Nephron (organoid): ENCODE measurements at regions not wholly inside any gene's neighbourhood (a gene's known extent, or its start where the extent isn't known, plus 50 kb on each side); places are given as distances from the start of the nearest gene placed in this dataset.
A peak's percentile ranks its signal among the peaks of the same experiment; 100 is the strongest.

ENCODE experiments used
- H3K27ac Mint-ChIP-seq, 3 experiments: 2 replicates each; pipeline ENCODE4 v1.8.0; 2020; ENCODE audit warnings: mixed read lengths in 3 of 3, mild to moderate bottlenecking in 2 of 3, moderate library complexity in 1 of 3
- H3K27me3 Mint-ChIP-seq: 2 replicates; pipeline ENCODE4 v1.8.0; 2021; ENCODE audit warnings: low read depth, mild to moderate bottlenecking, moderate library complexity, mixed read lengths
- H3K36me3 Mint-ChIP-seq: 2 replicates; pipeline ENCODE4 v1.8.0; 2020; ENCODE audit warnings: low read depth, mixed read lengths
- H3K4me1 Mint-ChIP-seq: 2 replicates; pipeline ENCODE4 v1.8.0; 2020; ENCODE audit warnings: mixed read lengths
- H3K4me3 Mint-ChIP-seq, 3 experiments: 2 replicates each; pipeline ENCODE4 v1.8.0; 2020; ENCODE audit warnings: mild to moderate bottlenecking in 3 of 3, mixed read lengths in 3 of 3, moderate library complexity in 2 of 3
- H3K9me3 Mint-ChIP-seq: 2 replicates; pipeline ENCODE4 v1.8.0; 2020; ENCODE audit warnings: mixed read lengths
- TF ChIP-seq, protein P1 (sequence below), 3 experiments: fragments of 200-600 bp; sonication (generic); IDR thresholded peaks; one replicate each; pipeline ENCODE4 v1.5.0; 2021; ENCODE audit warnings: antibody characterized with exemption in 3 of 3; ENCODE audit not compliant: unreplicated experiment in 3 of 3

DNA sequence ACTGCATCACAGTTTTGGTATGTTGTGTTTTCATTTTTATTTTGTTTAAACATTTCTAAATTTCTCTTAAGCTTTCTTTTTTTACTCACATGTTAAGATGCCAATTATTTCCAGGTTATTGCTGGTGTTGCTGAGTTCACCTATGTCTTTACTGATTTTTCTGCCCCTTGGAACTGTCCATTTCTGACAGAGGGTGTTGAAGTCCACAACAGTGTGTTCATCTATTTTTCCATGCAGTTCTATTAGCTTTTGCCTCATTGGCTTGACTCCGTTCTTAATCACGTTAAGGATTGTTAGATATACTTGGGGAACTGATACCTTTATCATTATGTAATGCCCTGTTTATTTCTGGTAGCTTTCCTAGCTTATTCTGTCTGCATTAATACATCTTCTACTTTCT is 158.0 kb upstream of the TCERG1L start:
- TF ChIP-seq, protein P1, sequence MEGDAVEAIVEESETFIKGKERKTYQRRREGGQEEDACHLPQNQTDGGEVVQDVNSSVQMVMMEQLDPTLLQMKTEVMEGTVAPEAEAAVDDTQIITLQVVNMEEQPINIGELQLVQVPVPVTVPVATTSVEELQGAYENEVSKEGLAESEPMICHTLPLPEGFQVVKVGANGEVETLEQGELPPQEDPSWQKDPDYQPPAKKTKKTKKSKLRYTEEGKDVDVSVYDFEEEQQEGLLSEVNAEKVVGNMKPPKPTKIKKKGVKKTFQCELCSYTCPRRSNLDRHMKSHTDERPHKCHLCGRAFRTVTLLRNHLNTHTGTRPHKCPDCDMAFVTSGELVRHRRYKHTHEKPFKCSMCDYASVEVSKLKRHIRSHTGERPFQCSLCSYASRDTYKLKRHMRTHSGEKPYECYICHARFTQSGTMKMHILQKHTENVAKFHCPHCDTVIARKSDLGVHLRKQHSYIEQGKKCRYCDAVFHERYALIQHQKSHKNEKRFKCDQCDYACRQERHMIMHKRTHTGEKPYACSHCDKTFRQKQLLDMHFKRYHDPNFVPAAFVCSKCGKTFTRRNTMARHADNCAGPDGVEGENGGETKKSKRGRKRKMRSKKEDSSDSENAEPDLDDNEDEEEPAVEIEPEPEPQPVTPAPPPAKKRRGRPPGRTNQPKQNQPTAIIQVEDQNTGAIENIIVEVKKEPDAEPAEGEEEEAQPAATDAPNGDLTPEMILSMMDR (IDR thresholded peaks at IDR 0.05; ENCODE audit: unreplicated experiment in 3 of 3) = no peak
- peaks cover 18% of the 10 kb centered on the region for H3K27me3 Mint-ChIP-seq
- no peaks in the 10 kb centered on the region for H3K4me1 Mint-ChIP-seq

DNA sequence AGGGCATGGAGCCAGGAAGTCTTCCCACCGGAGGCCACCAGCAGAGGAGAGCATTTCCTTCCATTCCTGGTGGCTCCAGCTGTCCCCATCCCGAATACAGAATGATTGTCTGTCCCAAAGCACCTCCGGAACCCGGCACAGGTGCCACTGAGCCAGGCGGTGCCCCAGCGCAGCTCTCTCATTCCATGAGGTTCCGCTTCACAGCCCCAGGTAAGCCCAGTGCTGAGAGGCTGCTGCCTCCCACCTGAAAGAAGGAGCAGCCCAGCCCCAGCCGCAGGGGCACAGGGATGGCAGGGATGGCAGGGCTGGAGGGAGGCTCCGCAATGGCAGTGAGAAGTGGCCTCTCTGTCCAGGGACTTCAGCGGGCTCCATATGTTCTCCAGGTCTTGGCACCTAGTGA is 162.1 kb upstream of the TCERG1L start:
- Mint-ChIP-seq H3K36me3 (no peaks in the 10 kb centered on the region), H3K4me1 (peaks cover 4% of the 10 kb centered on the region)

More for the DNA sequence above, 158.0 kb upstream of the TCERG1L start:
- no peaks in the 10 kb centered on the region for H3K9me3 Mint-ChIP-seq
- no peak overlapping the region for H3K4me3 Mint-ChIP-seq
- H3K27ac Mint-ChIP-seq = no peak overlapping the region
- no peaks in the 10 kb centered on the region for H3K36me3 Mint-ChIP-seq

DNA sequence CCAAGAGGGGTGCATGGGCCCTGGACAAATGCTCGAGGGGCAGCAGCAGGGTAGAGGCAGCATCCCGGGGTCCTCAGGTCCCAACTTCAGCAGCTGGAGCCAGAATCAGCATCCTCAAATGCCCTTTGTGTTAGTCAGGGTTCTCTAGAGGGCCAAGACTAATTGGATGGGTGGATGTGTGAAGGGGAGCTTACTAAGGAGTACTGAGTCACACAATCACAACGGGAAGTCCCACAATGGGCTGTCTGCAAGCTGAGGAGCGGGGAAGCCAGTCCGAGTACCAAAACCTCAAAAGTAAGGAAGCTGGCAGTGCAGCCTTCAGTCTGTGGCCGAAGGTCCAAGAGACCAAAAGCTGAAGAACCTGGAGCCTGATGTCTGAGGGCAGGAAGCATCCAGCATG is 162.9 kb upstream of the TCERG1L start:
- no peak overlapping the region for H3K4me3 Mint-ChIP-seq
- no peak overlapping the region for H3K27ac Mint-ChIP-seq
- TF ChIP-seq, protein P1 (IDR thresholded peaks at IDR 0.05; ENCODE audit: unreplicated experiment in 3 of 3) = no peak
- peaks cover 16% of the 10 kb centered on the region for H3K27me3 Mint-ChIP-seq
- H3K4me1 Mint-ChIP-seq = peaks cover 4% of the 10 kb centered on the region
- no peaks in the 10 kb centered on the region for H3K36me3 Mint-ChIP-seq
- H3K9me3 Mint-ChIP-seq = no peaks in the 10 kb centered on the region

More for the DNA sequence above, 162.1 kb upstream of the TCERG1L start:
- TF ChIP-seq, protein P1 (IDR thresholded peaks at IDR 0.05; ENCODE audit: unreplicated experiment in 3 of 3) = no peak
- peaks cover 16% of the 10 kb centered on the region for H3K27me3 Mint-ChIP-seq
- no peak overlapping the region for H3K4me3 Mint-ChIP-seq
- H3K9me3 Mint-ChIP-seq = no peaks in the 10 kb centered on the region
- no peak overlapping the region for H3K27ac Mint-ChIP-seq

DNA sequence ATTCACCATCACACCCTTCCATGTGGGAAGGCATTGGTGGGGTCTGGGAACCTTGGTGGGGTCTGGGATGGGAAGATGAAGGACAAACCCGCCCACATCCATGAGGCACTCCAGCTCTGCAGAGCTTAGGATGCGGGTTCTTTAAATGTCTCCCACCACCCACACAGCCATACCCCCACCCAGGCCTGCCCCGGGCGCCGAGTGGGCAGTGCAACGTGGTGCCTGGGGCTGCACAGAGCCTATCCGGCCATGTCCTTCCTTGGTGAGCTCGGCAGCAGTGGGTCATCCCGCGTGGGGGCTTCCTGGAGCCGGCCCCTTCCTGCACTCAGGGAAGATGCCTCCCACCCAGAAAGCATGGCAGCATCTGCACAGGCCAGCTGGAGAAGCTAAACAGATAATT is 163.5 kb upstream of the TCERG1L start:
- Mint-ChIP-seq H3K4me3 (no peak overlapping the region), H3K27me3 (peaks cover 16% of the 10 kb centered on the region), H3K9me3 (no peaks in the 10 kb centered on the region), H3K4me1 (peaks cover 4% of the 10 kb centered on the region), H3K27ac (no peak overlapping the region), H3K36me3 (no peaks in the 10 kb centered on the region)
- TF ChIP-seq, protein P1 (IDR thresholded peaks at IDR 0.05; ENCODE audit: unreplicated experiment in 3 of 3) = no peak

DNA sequence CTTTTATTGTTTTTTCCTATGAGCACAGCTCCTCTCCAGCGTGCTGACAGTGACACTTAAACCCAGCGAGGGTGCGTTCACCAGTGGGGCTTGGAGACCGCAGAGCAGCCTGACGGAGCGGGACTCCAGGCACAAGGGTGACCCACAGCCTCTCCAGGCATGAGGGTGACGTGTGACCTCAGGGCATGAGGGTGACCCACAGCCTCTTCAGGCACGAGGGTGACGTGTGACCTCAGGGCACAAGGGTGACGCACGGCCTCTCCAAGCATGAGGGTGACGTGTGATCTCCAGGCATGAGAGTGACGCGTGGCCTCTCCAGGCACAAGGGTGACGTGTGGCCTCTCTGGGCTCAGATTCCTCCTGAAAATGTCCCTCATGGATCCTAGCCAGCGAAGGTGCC is 164.3 kb upstream of the TCERG1L start:
- TF ChIP-seq, protein P1 (IDR thresholded peaks at IDR 0.05; ENCODE audit: unreplicated experiment in 3 of 3) = no peak
- H3K36me3 Mint-ChIP-seq = no peaks in the 10 kb centered on the region
- H3K27me3 Mint-ChIP-seq = peaks cover 16% of the 10 kb centered on the region
- H3K4me1 Mint-ChIP-seq = peaks cover 4% of the 10 kb centered on the region
- H3K4me3 Mint-ChIP-seq = no peak overlapping the region
- no peak overlapping the region for H3K27ac Mint-ChIP-seq
- H3K9me3 Mint-ChIP-seq = no peaks in the 10 kb centered on the region

DNA sequence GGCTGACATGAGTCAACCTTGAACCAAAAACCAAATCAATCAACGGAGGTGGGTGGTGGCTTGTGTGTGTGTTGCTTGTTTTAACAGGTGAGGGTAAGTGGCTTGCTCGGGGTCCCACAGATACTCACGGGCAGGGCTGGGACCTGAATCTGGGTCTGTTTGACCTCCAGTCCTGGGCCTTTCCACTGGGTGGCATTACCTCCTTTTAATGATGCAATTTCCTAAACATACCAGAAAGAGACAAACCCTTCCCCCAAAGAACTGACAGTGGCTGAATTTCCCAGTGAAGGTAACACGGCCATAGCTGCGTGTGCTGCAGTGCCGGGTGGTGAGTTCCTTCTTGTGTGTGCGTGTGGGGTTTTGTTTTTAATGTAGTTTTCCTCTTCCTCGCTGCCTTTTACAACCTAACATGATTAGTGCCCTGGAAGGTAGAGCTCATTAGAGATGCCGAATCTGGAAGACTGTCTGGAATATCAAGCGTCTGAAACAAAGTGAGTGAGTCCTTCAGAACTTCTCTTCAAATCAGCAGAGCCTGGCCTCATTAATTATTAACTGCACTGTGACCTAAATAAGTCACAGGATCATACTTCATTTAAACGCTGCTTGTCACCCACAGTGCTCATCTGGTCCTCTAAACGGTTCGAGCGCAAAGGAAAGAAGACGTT is 166.1 kb upstream of the TCERG1L start:
- Mint-ChIP-seq H3K4me1 (peaks cover 8% of the 10 kb centered on the region), H3K27ac (peak overlapping the region in 2 of 3 experiments; percentile 3 to 89), H3K9me3 (peaks cover 3% of the 10 kb centered on the region), H3K27me3 (peaks cover 14% of the 10 kb centered on the region), H3K4me3 (peak overlapping the region in 1 of 3 experiments; percentile 3), H3K36me3 (no peaks in the 10 kb centered on the region)
- TF ChIP-seq, protein P1 (IDR thresholded peaks at IDR 0.05; ENCODE audit: unreplicated experiment in 3 of 3) = no peak
